22Rv1 (cell line): ENCODE measurements at regions not wholly inside any gene's neighbourhood (a gene's known extent, or its start where the extent isn't known, plus 50 kb on each side); places are given as distances from the start of the nearest gene placed in this dataset.

Experiments
- ZFX ChIP-seq: fragments of 450-650 bp; IDR thresholded peaks from 2 replicates; pipeline ENCODE4 v1.6.1; 2017; ENCODE audit warnings: antibody characterized with exemption, borderline replicate concordance
- TF ChIP-seq, protein P1 (sequence below): fragments of 450-650 bp; IDR thresholded peaks from 2 replicates; pipeline ENCODE4 v1.5.1; 2017; ENCODE audit warnings: mild to moderate bottlenecking

DNA sequence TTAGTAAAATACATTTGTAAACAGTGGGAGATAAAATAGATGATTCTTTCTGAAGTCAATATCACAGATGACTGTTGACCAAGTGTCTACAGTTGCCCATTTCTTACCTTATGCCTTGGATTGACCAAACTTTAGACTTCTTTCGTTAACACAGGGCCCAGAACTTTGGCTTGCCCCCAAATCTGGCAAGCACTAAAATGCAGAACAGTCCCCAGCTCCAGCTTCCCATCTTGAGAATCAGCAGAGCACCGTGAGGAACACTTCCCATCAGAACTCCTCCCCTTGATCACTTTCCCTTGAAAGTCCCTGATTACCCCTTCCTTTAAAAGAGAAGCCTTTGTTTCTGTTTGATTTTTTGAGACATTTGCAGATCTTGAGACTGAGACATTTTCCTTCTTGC lies 1039.9 kb downstream of the TLE1 start:
- TF ChIP-seq, protein P1, sequence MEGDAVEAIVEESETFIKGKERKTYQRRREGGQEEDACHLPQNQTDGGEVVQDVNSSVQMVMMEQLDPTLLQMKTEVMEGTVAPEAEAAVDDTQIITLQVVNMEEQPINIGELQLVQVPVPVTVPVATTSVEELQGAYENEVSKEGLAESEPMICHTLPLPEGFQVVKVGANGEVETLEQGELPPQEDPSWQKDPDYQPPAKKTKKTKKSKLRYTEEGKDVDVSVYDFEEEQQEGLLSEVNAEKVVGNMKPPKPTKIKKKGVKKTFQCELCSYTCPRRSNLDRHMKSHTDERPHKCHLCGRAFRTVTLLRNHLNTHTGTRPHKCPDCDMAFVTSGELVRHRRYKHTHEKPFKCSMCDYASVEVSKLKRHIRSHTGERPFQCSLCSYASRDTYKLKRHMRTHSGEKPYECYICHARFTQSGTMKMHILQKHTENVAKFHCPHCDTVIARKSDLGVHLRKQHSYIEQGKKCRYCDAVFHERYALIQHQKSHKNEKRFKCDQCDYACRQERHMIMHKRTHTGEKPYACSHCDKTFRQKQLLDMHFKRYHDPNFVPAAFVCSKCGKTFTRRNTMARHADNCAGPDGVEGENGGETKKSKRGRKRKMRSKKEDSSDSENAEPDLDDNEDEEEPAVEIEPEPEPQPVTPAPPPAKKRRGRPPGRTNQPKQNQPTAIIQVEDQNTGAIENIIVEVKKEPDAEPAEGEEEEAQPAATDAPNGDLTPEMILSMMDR = no peak
- no peak for TF ChIP-seq ZFX
